ENCODE measurements at regions not wholly inside any gene's neighbourhood (a gene's known extent, or its start where the extent isn't known, plus 50 kb on each side); places are given as distances from the start of the nearest gene placed in this dataset.

GRCh38 chr13:22243469-22244163 lies 572.7 kb downstream of the FGF9 start:
- TF ChIP-seq CTCF (IDR thresholded peaks at IDR 0.05; ENCODE audit: borderline replicate concordance, insufficient read depth, low read depth, low read length), result no peak

GRCh38 chr13:22252281-22252830 lies 581.5 kb downstream of the FGF9 start:
- no peak for TF ChIP-seq CTCF (IDR thresholded peaks at IDR 0.05; ENCODE audit: borderline replicate concordance, insufficient read depth, low read depth, low read length)
- no peak overlapping the region for H3K4me3 ChIP-seq (ENCODE audit: low read depth, low read length)

More at GRCh38 chr13:22243469-22244163, 572.7 kb downstream of the FGF9 start:
- H3K4me3 ChIP-seq (ENCODE audit: low read depth, low read length), result no peak overlapping the region

GRCh38 chr13:22253107-22253506 lies 582.2 kb downstream of the FGF9 start:
- TF ChIP-seq CTCF (IDR thresholded peaks at IDR 0.05; ENCODE audit: borderline replicate concordance, insufficient read depth, low read depth, low read length), result no peak
- no peak overlapping the region for H3K4me3 ChIP-seq (ENCODE audit: low read depth, low read length)

- no peak for TF ChIP-seq CTCF (IDR thresholded peaks at IDR 0.05; ENCODE audit: borderline replicate concordance, insufficient read depth, low read depth, low read length)
- H3K4me3 ChIP-seq (ENCODE audit: low read depth, low read length), result no peak overlapping the region
Measured at GRCh38 chr13:22256111-22256639, 585.3 kb downstream of the FGF9 start.

GRCh38 chr13:22262001-22262885 lies 591.4 kb downstream of the FGF9 start:
- TF ChIP-seq CTCF (IDR thresholded peaks at IDR 0.05; ENCODE audit: borderline replicate concordance, insufficient read depth, low read depth, low read length), result no peak

GRCh38 chr13:22263185-22263584 lies 592.3 kb downstream of the FGF9 start:
- no peak for TF ChIP-seq CTCF (IDR thresholded peaks at IDR 0.05; ENCODE audit: borderline replicate concordance, insufficient read depth, low read depth, low read length)
- no peak overlapping the region for H3K4me3 ChIP-seq (ENCODE audit: low read depth, low read length)

More at GRCh38 chr13:22262001-22262885, 591.4 kb downstream of the FGF9 start:
- H3K4me3 ChIP-seq (ENCODE audit: low read depth, low read length), result no peak overlapping the region

All from GM12875 (cell line).